Neural cell (in vitro differentiated cells): ENCODE measurements at regions not wholly inside any gene's neighbourhood (a gene's known extent, or its start where the extent isn't known, plus 50 kb on each side); places are given as distances from the start of the nearest gene placed in this dataset.

Experiments used
- H2AFZ ChIP-seq: fragments of 200-600, 300-800 bp; sonication (generic), shearing (Covaris generic); 2 replicates; pipeline ENCODE4 v1.6.0; 2014; ENCODE audit warnings: low read depth, mild to moderate bottlenecking, antibody characterized with exemption, low read length, moderate library complexity
- H3F3A ChIP-seq: fragments of 200-600 bp; shearing (Covaris generic); 2 replicates; pipeline ENCODE4 v1.6.1; 2016; ENCODE audit warnings: mild to moderate bottlenecking, moderate library complexity, mixed read lengths, antibody characterized with exemption, low read length; ENCODE audit not compliant: insufficient read depth, poor library complexity, severe bottlenecking
- H3K27ac ChIP-seq: fragments of 200-600, 300-800 bp; sonication (generic), shearing (Covaris generic); 2 replicates; pipeline ENCODE4 v1.5.1; 2014; ENCODE audit warnings: mild to moderate bottlenecking, low read length, moderate library complexity
- H3K27me3 ChIP-seq: fragments of 300-800, 200-600 bp; sonication (generic), shearing (Covaris generic); 2 replicates; pipeline ENCODE4 v1.6.0; 2014; ENCODE audit warnings: mild to moderate bottlenecking, low read depth, low read length, moderate library complexity; ENCODE audit not compliant: insufficient read depth
- H3K36me3 ChIP-seq: fragments of 300-800, 200-600 bp; sonication (generic), shearing (Covaris generic); 2 replicates; pipeline ENCODE4 v1.5.1; 2014; ENCODE audit warnings: mild to moderate bottlenecking, antibody characterized with exemption, low read length, moderate library complexity; ENCODE audit not compliant: insufficient read depth
- H3K4me2 ChIP-seq: fragments of 300-800, 200-600 bp; sonication (generic), shearing (Covaris generic); 2 replicates; pipeline ENCODE4 v1.6.0; 2014; ENCODE audit warnings: mild to moderate bottlenecking, low read length
- H3K4me3 ChIP-seq: fragments of 300-800, 200-600 bp; sonication (generic), shearing (Covaris generic); 2 replicates; pipeline ENCODE4 v1.5.1; 2014; ENCODE audit warnings: mild to moderate bottlenecking, low read length, moderate library complexity
- H3K79me2 ChIP-seq: fragments of 200-600 bp; shearing (Covaris generic); replicated peaks from 2 replicates; pipeline ENCODE4 v1.6.0; 2014; ENCODE audit warnings: mild to moderate bottlenecking, low read length, moderate library complexity; ENCODE audit not compliant: insufficient read depth
- H3K9ac ChIP-seq: fragments of 300-800, 200-600 bp; sonication (generic), shearing (Covaris generic); 2 replicates; pipeline ENCODE4 v1.6.1; 2016; ENCODE audit warnings: mild to moderate bottlenecking, low read length, mixed read lengths
- H3K9me2 ChIP-seq: fragments of 200-600 bp; shearing (Covaris generic); 2 replicates; pipeline ENCODE4 v1.6.1; 2016; ENCODE audit warnings: mild to moderate bottlenecking, low read length, mixed read lengths; ENCODE audit not compliant: insufficient read depth
- H3K9me3 ChIP-seq: fragments of 200-600, 300-800 bp; sonication (generic), shearing (Covaris generic); 2 replicates; pipeline ENCODE4 v1.6.1; 2016; ENCODE audit warnings: mild to moderate bottlenecking, mixed run types, low read length, moderate library complexity, mixed read lengths
- H4K20me1 ChIP-seq: fragments of 200-600 bp; shearing (Covaris generic); 2 replicates; pipeline ENCODE4 v1.6.1; 2016; ENCODE audit warnings: mild to moderate bottlenecking, mixed run types; ENCODE audit not compliant: insufficient read depth
- EP300 ChIP-seq: fragments of 450-650 bp; conservative IDR thresholded peaks from 2 replicates; pipeline ENCODE4 v1.6.1; 2014; ENCODE audit warnings: antibody characterized with exemption, mild to moderate bottlenecking, moderate library complexity; ENCODE audit not compliant: poor library complexity, severe bottlenecking
- EZH2 ChIP-seq: fragments of 200-600, 300-800 bp; shearing (Covaris generic), sonication (generic); IDR thresholded peaks from 2 replicates; pipeline ENCODE4 v1.6.1; 2014; ENCODE audit warnings: antibody characterized with exemption, low read length, borderline replicate concordance, mild to moderate bottlenecking; ENCODE audit not compliant: insufficient read depth, poor library complexity, severe bottlenecking
- MXI1 ChIP-seq: fragments of 450-650 bp; conservative IDR thresholded peaks from 2 replicates; pipeline ENCODE4 v1.6.1; 2014; ENCODE audit warnings: antibody characterized with exemption, mild to moderate bottlenecking; ENCODE audit not compliant: poor library complexity, severe bottlenecking
- POLR2AphosphoS5 ChIP-seq: IDR thresholded peaks from 2 replicates; pipeline ENCODE4 v1.6.1; 2012
- RAD21 ChIP-seq: fragments of 450-650 bp; conservative IDR thresholded peaks from 2 replicates; pipeline ENCODE4 v1.6.1; 2014; ENCODE audit warnings: antibody characterized with exemption, mild to moderate bottlenecking, moderate library complexity
- SMC3 ChIP-seq: fragments of 450-650 bp; conservative IDR thresholded peaks from 2 replicates; pipeline ENCODE4 v1.6.1; 2014; ENCODE audit warnings: antibody characterized with exemption, mild to moderate bottlenecking, moderate library complexity; ENCODE audit not compliant: poor library complexity
- TAF1 ChIP-seq: IDR thresholded peaks from 2 replicates; pipeline ENCODE4 v1.6.1; 2012; ENCODE audit warnings: low read depth
- TF ChIP-seq, protein P1 (sequence below): IDR thresholded peaks from 2 replicates; pipeline ENCODE4 v1.6.1; 2012; ENCODE audit warnings: borderline replicate concordance
- TF ChIP-seq, protein P2 (sequence below): fragments of 450-650 bp; IDR thresholded peaks from 2 replicates; pipeline ENCODE4 v1.5.1; 2014; ENCODE audit warnings: antibody characterized with exemption, mild to moderate bottlenecking, moderate library complexity; ENCODE audit not compliant: poor library complexity, severe bottlenecking

DNA sequence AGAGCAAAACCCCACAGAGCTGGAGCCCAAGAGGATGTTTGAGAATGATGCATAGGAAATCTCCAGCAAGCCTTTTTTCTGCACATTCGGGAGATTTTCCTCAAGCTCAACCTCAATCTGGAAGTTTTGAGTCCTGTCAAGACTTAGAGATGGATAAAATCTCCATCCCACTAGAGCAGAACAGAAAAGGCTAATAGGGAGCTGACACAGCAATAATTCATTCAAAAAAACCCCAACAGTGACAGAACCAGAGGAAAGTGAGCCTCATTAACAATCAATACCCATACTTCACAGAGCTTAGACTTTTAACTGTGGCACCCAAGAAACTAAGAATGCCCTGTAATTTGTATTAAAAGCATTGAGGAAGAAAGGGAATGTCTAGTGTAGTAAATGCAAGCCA, 115.9 kb upstream of the BDNF start:
- Histone ChIP-seq H2AFZ (no peak overlapping the region), H3K9me3 (no peaks in the 10 kb centered on the region), H3K4me2 (no peak overlapping the region), H3K27me3 (no peaks in the 10 kb centered on the region), H3K79me2 (no peaks in the 10 kb centered on the region), H3K9ac (no peak overlapping the region), H3K9me2 (no peaks in the 10 kb centered on the region), H3K27ac (no peak overlapping the region), H4K20me1 (no peaks in the 10 kb centered on the region), H3K36me3 (no peaks in the 10 kb centered on the region), H3K4me3 (no peak overlapping the region), H3F3A (no peaks in the 10 kb centered on the region)
- TF ChIP-seq, protein P1, sequence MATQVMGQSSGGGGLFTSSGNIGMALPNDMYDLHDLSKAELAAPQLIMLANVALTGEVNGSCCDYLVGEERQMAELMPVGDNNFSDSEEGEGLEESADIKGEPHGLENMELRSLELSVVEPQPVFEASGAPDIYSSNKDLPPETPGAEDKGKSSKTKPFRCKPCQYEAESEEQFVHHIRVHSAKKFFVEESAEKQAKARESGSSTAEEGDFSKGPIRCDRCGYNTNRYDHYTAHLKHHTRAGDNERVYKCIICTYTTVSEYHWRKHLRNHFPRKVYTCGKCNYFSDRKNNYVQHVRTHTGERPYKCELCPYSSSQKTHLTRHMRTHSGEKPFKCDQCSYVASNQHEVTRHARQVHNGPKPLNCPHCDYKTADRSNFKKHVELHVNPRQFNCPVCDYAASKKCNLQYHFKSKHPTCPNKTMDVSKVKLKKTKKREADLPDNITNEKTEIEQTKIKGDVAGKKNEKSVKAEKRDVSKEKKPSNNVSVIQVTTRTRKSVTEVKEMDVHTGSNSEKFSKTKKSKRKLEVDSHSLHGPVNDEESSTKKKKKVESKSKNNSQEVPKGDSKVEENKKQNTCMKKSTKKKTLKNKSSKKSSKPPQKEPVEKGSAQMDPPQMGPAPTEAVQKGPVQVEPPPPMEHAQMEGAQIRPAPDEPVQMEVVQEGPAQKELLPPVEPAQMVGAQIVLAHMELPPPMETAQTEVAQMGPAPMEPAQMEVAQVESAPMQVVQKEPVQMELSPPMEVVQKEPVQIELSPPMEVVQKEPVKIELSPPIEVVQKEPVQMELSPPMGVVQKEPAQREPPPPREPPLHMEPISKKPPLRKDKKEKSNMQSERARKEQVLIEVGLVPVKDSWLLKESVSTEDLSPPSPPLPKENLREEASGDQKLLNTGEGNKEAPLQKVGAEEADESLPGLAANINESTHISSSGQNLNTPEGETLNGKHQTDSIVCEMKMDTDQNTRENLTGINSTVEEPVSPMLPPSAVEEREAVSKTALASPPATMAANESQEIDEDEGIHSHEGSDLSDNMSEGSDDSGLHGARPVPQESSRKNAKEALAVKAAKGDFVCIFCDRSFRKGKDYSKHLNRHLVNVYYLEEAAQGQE, result no peak
- no peak for TF ChIP-seq EZH2
- TF ChIP-seq MXI1, result no peak
- TF ChIP-seq POLR2AphosphoS5, result no peak
- no peak for TF ChIP-seq SMC3
- no peak for TF ChIP-seq TAF1
- no peak for TF ChIP-seq EP300
- no peak for TF ChIP-seq RAD21
- TF ChIP-seq, protein P2, sequence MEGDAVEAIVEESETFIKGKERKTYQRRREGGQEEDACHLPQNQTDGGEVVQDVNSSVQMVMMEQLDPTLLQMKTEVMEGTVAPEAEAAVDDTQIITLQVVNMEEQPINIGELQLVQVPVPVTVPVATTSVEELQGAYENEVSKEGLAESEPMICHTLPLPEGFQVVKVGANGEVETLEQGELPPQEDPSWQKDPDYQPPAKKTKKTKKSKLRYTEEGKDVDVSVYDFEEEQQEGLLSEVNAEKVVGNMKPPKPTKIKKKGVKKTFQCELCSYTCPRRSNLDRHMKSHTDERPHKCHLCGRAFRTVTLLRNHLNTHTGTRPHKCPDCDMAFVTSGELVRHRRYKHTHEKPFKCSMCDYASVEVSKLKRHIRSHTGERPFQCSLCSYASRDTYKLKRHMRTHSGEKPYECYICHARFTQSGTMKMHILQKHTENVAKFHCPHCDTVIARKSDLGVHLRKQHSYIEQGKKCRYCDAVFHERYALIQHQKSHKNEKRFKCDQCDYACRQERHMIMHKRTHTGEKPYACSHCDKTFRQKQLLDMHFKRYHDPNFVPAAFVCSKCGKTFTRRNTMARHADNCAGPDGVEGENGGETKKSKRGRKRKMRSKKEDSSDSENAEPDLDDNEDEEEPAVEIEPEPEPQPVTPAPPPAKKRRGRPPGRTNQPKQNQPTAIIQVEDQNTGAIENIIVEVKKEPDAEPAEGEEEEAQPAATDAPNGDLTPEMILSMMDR, result no peak

DNA sequence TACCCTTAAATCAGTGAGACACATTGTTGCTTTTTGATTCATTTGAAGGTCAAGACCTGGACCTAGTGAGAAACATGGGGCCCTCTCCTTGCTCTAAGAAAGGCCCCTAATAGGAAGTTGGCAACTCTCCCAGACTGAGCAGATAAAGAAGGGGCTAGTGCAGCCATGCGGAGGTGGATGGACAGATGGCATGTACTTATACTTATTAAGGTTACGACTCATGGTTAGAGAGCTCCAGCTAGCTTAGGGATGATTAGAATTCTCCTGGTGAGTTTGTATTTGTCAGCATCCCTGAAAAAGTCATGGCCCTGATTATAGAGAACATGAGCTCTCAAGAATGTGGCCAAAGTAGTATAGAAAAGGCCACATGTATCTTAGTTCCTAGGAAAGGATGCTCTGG, 112.1 kb upstream of the BDNF start:
- no peaks in the 10 kb centered on the region for H3F3A ChIP-seq
- no peaks in the 10 kb centered on the region for H3K36me3 ChIP-seq
- H3K4me3 ChIP-seq, result no peak overlapping the region
- no peak overlapping the region for H3K27ac ChIP-seq
- no peak overlapping the region for H3K9ac ChIP-seq
- no peaks in the 10 kb centered on the region for H4K20me1 ChIP-seq
- H3K9me3 ChIP-seq, result no peaks in the 10 kb centered on the region
- no peak overlapping the region for H2AFZ ChIP-seq
- H3K79me2 ChIP-seq, result no peaks in the 10 kb centered on the region
- no peak overlapping the region for H3K4me2 ChIP-seq
- no peaks in the 10 kb centered on the region for H3K27me3 ChIP-seq
- TF ChIP-seq SMC3 (no peak), TAF1 (no peak), MXI1 (no peak), EP300 (no peak), EZH2 (no peak), POLR2AphosphoS5 (no peak), RAD21 (no peak)
- TF ChIP-seq, protein P2, result no peak
- TF ChIP-seq, protein P1, result no peak
- H3K9me2 ChIP-seq, result no peaks in the 10 kb centered on the region
